Natural killer cell (primary cell): ENCODE measurements at regions not wholly inside any gene's neighbourhood (a gene's known extent, or its start where the extent isn't known, plus 50 kb on each side); places are given as distances from the start of the nearest gene placed in this dataset.

Source experiments
- ATAC-seq, 3 donors: fragments of 150-1000 bp in 2 of 3; fragments of 200-7000 bp in 1 of 3; cut with Tn5 transposase; 1 replicate in 1 of 3; 2 replicates in 2 of 3; pipeline ENCODE4 v1.10.0; 2021; ENCODE audit warnings: mild to moderate bottlenecking in 2 of 3, moderate library complexity in 2 of 3
- DNase-seq, 2 donors: peaks; one replicate each; pipeline versions ENCODE4 v3.0.0 to v3.0.0-alpha.2; 2013 to 2021; ENCODE audit warnings: mixed read lengths in 1 of 2
- H3K27ac ChIP-seq: one replicate; pipeline ENCODE4 v1.5.1; 2013; ENCODE audit warnings: mild to moderate bottlenecking, low read length
- H3K27me3 ChIP-seq: one replicate; pipeline ENCODE4 v1.6.1; 2013; ENCODE audit warnings: low read length; ENCODE audit not compliant: control insufficient read depth, insufficient read depth
- H3K36me3 ChIP-seq: one replicate; pipeline ENCODE4 v1.6.1; 2013; ENCODE audit warnings: low read length; ENCODE audit not compliant: control insufficient read depth, insufficient read depth
- H3K4me1 ChIP-seq: one replicate; pipeline ENCODE4 v1.6.1; 2013; ENCODE audit warnings: low read length; ENCODE audit not compliant: control insufficient read depth, insufficient read depth
- H3K4me3 ChIP-seq: one replicate; pipeline ENCODE4 v1.5.1; 2013; ENCODE audit warnings: low read length
- H3K9me3 ChIP-seq: one replicate; pipeline ENCODE4 v1.6.1; 2013; ENCODE audit warnings: low read length; ENCODE audit not compliant: control insufficient read depth, insufficient read depth
- H3K27ac Mint-ChIP-seq, 2 donors: one replicate each; pipeline ENCODE4 v1.8.0; 2022; ENCODE audit warnings: mild to moderate bottlenecking in 2 of 2, mixed read lengths in 2 of 2, moderate library complexity in 1 of 2
- H3K27me3 Mint-ChIP-seq, 2 donors: one replicate each; pipeline ENCODE4 v1.8.0; 2022; ENCODE audit warnings: low read depth in 2 of 2, mixed read lengths in 2 of 2
- H3K36me3 Mint-ChIP-seq: one replicate; pipeline ENCODE4 v1.8.0; 2022; ENCODE audit warnings: mixed read lengths
- H3K4me1 Mint-ChIP-seq, 2 donors: one replicate each; pipeline ENCODE4 v1.8.0; 2022; ENCODE audit warnings: mixed read lengths in 2 of 2
- H3K4me3 Mint-ChIP-seq: one replicate; pipeline ENCODE4 v1.8.0; 2022; ENCODE audit warnings: mild to moderate bottlenecking, moderate library complexity, mixed read lengths
- H3K9me3 Mint-ChIP-seq, 2 donors: one replicate each; pipeline ENCODE4 v1.8.0; 2022; ENCODE audit warnings: mixed read lengths in 2 of 2
- CTCF ChIP-seq: fragments of 200-600 bp; IDR thresholded peaks from one replicate; pipeline ENCODE4 v1.8.0; 2022; ENCODE audit warnings: antibody characterized with exemption
- WGBS: methylation state at CpG from one replicate; pipeline ENCODE4 v1.1.7; 2013; ENCODE audit warnings: missing lambda C conversion rate; ENCODE audit not compliant: insufficient coverage; 5-methylcytosine and 5-hydroxymethylcytosine counted together
- intact Hi-C: fragments of 100-400 bp; cut with micrococcal nuclease; formaldehyde crosslinking; loops from one replicate; pipeline ENCODE4 v1.14.2; 2022

- H3K27me3 ChIP-seq, result no peaks in the 10 kb centered on the region
- ATAC-seq (no peak), DNase-seq (no peak)
- intact Hi-C loops, result no loop called here
- Mint-ChIP-seq H3K36me3 (no peaks in the 10 kb centered on the region), H3K9me3 (peaks cover 8 to 18% of the 10 kb centered on the region in 2 donors), H3K4me3 (no peak overlapping the region), H3K4me1 (no peaks in the 10 kb centered on the region), H3K27me3 (no peaks in the 10 kb centered on the region), H3K27ac (no peak overlapping the region)
- no peak for TF ChIP-seq CTCF
- no peaks in the 10 kb centered on the region for H3K4me1 ChIP-seq
- H3K4me3 ChIP-seq, result no peak overlapping the region
- H3K27ac ChIP-seq, result no peak overlapping the region
- no peaks in the 10 kb centered on the region for H3K9me3 ChIP-seq
- no peaks in the 10 kb centered on the region for H3K36me3 ChIP-seq
- no CpG with 5 or more reads among the region's 1 CpG for WGBS
These were observed 453.3 kb downstream of the RFPL4B start for GRCh38 chr6:112800439-112800838.

GRCh38 chr6:112800916-112801315 lies 453.8 kb downstream of the RFPL4B start:
- Histone ChIP-seq H3K27ac (no peak overlapping the region), H3K9me3 (no peaks in the 10 kb centered on the region), H3K4me1 (no peaks in the 10 kb centered on the region), H3K27me3 (no peaks in the 10 kb centered on the region), H3K36me3 (no peaks in the 10 kb centered on the region), H3K4me3 (no peak overlapping the region)
- DNase-seq (no peak), ATAC-seq (no peak)
- peaks cover 8 to 16% of the 10 kb centered on the region in 2 donors for H3K9me3 Mint-ChIP-seq
- H3K36me3 Mint-ChIP-seq, result no peaks in the 10 kb centered on the region
- H3K4me1 Mint-ChIP-seq, result no peaks in the 10 kb centered on the region
- no peak for TF ChIP-seq CTCF
- H3K27ac Mint-ChIP-seq, result no peak overlapping the region
- WGBS, result no CpG with 5 or more reads among the region's 1 CpG
- H3K4me3 Mint-ChIP-seq, result no peak overlapping the region
- intact Hi-C loops, result no loop called here
- no peaks in the 10 kb centered on the region for H3K27me3 Mint-ChIP-seq

- intact Hi-C loops, result no loop called here
- no peaks in the 10 kb centered on the region for H3K9me3 ChIP-seq
- H3K27ac ChIP-seq, result no peak overlapping the region
- TF ChIP-seq CTCF, result no peak
- Mint-ChIP-seq H3K4me3 (no peak overlapping the region), H3K9me3 (peaks cover 8 to 14% of the 10 kb centered on the region in 2 donors), H3K36me3 (no peaks in the 10 kb centered on the region), H3K27ac (no peak overlapping the region), H3K27me3 (no peaks in the 10 kb centered on the region), H3K4me1 (no peaks in the 10 kb centered on the region)
- no peaks in the 10 kb centered on the region for H3K27me3 ChIP-seq
- WGBS, result 81% methylated on average over 3 of the region's 3 CpGs
- DNase-seq (no peak), ATAC-seq (no peak)
- no peaks in the 10 kb centered on the region for H3K36me3 ChIP-seq
- H3K4me3 ChIP-seq, result no peak overlapping the region
- no peaks in the 10 kb centered on the region for H3K4me1 ChIP-seq
These were observed 454.4 kb downstream of the RFPL4B start for GRCh38 chr6:112801468-112802080.

- ATAC-seq (no peak), DNase-seq (no peak)
- Mint-ChIP-seq H3K9me3 (peaks cover 8 to 14% of the 10 kb centered on the region in 2 donors), H3K4me1 (no peaks in the 10 kb centered on the region), H3K4me3 (no peak overlapping the region), H3K27me3 (no peaks in the 10 kb centered on the region), H3K36me3 (no peaks in the 10 kb centered on the region), H3K27ac (no peak overlapping the region)
- WGBS, result 100% methylated on average over 1 of the region's 1 CpG
- Histone ChIP-seq H3K4me3 (no peak overlapping the region), H3K36me3 (no peaks in the 10 kb centered on the region), H3K27me3 (no peaks in the 10 kb centered on the region), H3K4me1 (no peaks in the 10 kb centered on the region), H3K27ac (no peak overlapping the region), H3K9me3 (no peaks in the 10 kb centered on the region)
- TF ChIP-seq CTCF, result no peak
- intact Hi-C loops, result no loop called here
These were observed 455.0 kb downstream of the RFPL4B start for GRCh38 chr6:112802144-112802543.
